Activated CD4-positive, alpha-beta T cell treated with anti-CD3 and anti-CD28 coated beads, Interleukin-2, Interleukin-6, amounts not matched to agents 100 ng/mL and 50 ng/mL, durations not matched to agents 16 hours and 8 hours (primary cell): ENCODE measurements at regions not wholly inside any gene's neighbourhood (a gene's known extent, or its start where the extent isn't known, plus 50 kb on each side); places are given as distances from the start of the nearest gene placed in this dataset.
A peak's percentile ranks its signal among the peaks of the same experiment; 100 is the strongest.

Source experiments
- DNase-seq: peaks from one replicate; pipeline ENCODE4 v3.0.0-alpha.2; 2020

GRCh38 chr16:50910736-50911100 is 168.8 kb downstream of the CYLD start:
- no peak for DNase-seq

GRCh38 chr16:50909831-50910735 is 168.2 kb downstream of the CYLD start:
- no peak for DNase-seq

GRCh38 chr16:50908468-50908867 is 166.6 kb downstream of the CYLD start:
- no peak for DNase-seq

- DNase-seq = no peak
Measured at GRCh38 chr16:50906454-50906853, 164.6 kb downstream of the CYLD start.

GRCh38 chr16:50902457-50902856 is 160.6 kb downstream of the CYLD start:
- no peak for DNase-seq

- DNase-seq = no peak
Measured at GRCh38 chr16:50901062-50901461, 159.2 kb downstream of the CYLD start.

- no peak for DNase-seq
Measured at GRCh38 chr16:50900391-50900942, 158.6 kb downstream of the CYLD start.

GRCh38 chr16:50899951-50900350 is 158.1 kb downstream of the CYLD start:
- DNase-seq = no peak

- no peak for DNase-seq
Measured at GRCh38 chr16:50889746-50890145, 147.9 kb downstream of the CYLD start.

GRCh38 chr16:50889276-50889675 is 147.4 kb downstream of the CYLD start:
- no peak for DNase-seq

- DNase-seq = no peak
Measured at GRCh38 chr16:50888486-50889261, 146.8 kb downstream of the CYLD start.

GRCh38 chr16:50887500-50888298 is 145.8 kb downstream of the CYLD start:
- no peak for DNase-seq

- peak; percentile 42 for DNase-seq
Measured at GRCh38 chr16:50884066-50884860, 142.4 kb downstream of the CYLD start.

GRCh38 chr16:50881956-50882355 is 140.1 kb downstream of the CYLD start:
- DNase-seq = no peak

- DNase-seq = no peak
Measured at GRCh38 chr16:50881331-50881830, 139.5 kb downstream of the CYLD start.

- no peak for DNase-seq
Measured at GRCh38 chr16:50880926-50881325, 139.0 kb downstream of the CYLD start.

- no peak for DNase-seq
Measured at GRCh38 chr16:50879873-50880695, 138.2 kb downstream of the CYLD start.

GRCh38 chr16:50878966-50879615 is 137.2 kb downstream of the CYLD start:
- no peak for DNase-seq

GRCh38 chr16:50878536-50878935 is 136.7 kb downstream of the CYLD start:
- no peak for DNase-seq

GRCh38 chr16:50876263-50876662 is 134.4 kb downstream of the CYLD start:
- DNase-seq = no peak
